Panc1 (cell line): ENCODE measurements at regions not wholly inside any gene's neighbourhood (a gene's known extent, or its start where the extent isn't known, plus 50 kb on each side); places are given as distances from the start of the nearest gene placed in this dataset.

Experiments used
- CTCF ChIP-seq: fragments of 450-650 bp; IDR thresholded peaks from 2 replicates; pipeline ENCODE4 v1.5.1; 2017; ENCODE audit warnings: mild to moderate bottlenecking
- POLR2AphosphoS5 ChIP-seq: IDR thresholded peaks from 2 replicates; pipeline ENCODE4 v1.6.1; 2012; ENCODE audit warnings: mild to moderate bottlenecking, low read depth, low read length, moderate library complexity
- SIN3A ChIP-seq: IDR thresholded peaks from 2 replicates; pipeline ENCODE4 v1.6.1; 2012; ENCODE audit warnings: low read depth, mild to moderate bottlenecking, low read length, moderate library complexity, borderline replicate concordance; ENCODE audit not compliant: insufficient read depth

GRCh38 chr7:123338688-123339087 lies 138.9 kb upstream of the SLC13A1 start:
- TF ChIP-seq POLR2AphosphoS5 = no peak
- TF ChIP-seq CTCF = no peak
- no peak for TF ChIP-seq SIN3A
